Cerebellar nuclear complex (tissue), 1 donor: ENCODE measurements at regions not wholly inside any gene's neighbourhood (a gene's known extent, or its start where the extent isn't known, plus 50 kb on each side); places are given as distances from the start of the nearest gene placed in this dataset.

Experiments
- DNase-seq, 2 experiments: peaks; one replicate each; lab custom pipeline; 2025; lab: John Stamatoyannopoulos, UW

DNA sequence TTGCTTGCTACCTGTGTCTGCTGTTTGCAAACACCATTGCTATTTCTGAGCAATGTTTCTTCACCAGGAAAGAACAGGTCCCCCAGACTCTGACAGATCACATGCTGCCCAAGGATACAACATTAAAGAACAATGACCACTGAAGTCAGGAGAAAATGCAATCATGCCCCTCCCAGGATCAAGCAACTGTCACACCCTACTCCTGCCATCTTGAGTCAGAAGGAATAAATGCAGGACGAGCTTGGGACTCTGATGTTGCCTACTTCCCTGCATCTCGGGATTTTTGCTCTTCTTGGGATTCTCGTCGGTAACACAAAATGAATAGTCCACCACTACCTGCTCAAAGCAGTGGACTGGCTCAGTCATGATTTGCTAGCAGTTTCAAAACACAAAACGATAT lies 490.6 kb downstream of the COG6 start:
- DNase-seq, result no peak

DNA sequence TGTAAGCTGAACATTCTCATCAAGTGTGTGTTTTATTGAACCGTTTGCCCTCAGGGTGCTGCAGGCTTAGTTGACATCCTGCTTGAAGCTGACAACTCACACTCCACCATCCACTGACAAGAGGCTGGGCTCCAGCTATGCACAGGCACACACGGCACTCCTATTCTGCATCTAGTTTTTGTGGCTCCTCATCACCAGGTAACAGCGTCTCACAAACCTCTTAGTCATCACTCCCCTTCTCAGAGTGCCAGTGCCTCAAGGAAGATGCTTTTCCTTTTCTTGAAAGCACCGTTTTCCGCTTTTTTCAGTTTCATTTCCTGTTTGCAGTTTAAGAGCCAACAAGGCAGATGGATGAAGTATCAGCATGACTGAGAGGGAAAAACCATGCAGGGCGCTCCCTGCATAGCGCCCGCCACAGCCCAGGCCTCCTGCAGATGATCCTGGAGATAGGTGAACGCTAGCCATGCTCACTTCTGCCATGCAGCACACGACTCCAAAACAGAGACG lies 491.2 kb downstream of the COG6 start:
- no peak for DNase-seq

DNA sequence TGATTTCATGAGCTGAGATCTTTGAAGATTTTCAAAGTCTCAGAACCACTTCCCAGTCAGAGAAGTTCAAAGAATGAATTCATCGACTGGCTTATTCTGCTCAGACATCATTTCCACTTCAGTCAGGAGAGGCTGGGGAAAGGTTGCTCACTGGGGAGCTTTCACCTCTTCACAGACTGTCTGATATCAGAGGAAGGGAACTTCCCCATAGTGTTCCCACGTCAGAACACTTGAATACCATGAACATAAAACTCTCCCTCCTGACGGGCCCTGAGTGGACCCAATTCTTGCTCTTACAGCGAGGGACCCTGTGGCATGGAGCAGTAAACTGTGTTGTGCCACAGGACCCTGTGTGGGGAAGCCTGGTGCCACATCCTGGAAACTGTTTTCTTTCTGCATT lies 492.6 kb downstream of the COG6 start:
- DNase-seq, result no peak

DNA sequence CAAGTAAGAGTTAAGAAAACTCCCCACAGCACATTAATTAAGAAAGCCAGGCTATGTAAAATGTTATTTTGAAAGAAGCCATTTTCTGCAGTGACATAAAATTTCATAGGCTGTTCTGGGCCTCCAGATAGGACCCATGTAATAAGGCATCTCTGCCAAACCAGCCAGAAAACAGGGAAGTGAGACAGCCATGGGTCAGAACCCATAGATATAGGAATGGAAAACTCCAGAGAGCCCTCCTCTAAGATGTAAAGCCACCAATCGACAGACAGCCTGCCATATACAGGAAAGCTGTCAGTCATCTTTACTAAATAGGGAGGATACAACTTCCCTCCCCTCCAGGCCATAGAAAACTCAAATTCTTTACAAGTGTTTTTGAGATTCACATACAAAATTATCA lies 493.3 kb downstream of the COG6 start:
- no peak for DNase-seq

DNA sequence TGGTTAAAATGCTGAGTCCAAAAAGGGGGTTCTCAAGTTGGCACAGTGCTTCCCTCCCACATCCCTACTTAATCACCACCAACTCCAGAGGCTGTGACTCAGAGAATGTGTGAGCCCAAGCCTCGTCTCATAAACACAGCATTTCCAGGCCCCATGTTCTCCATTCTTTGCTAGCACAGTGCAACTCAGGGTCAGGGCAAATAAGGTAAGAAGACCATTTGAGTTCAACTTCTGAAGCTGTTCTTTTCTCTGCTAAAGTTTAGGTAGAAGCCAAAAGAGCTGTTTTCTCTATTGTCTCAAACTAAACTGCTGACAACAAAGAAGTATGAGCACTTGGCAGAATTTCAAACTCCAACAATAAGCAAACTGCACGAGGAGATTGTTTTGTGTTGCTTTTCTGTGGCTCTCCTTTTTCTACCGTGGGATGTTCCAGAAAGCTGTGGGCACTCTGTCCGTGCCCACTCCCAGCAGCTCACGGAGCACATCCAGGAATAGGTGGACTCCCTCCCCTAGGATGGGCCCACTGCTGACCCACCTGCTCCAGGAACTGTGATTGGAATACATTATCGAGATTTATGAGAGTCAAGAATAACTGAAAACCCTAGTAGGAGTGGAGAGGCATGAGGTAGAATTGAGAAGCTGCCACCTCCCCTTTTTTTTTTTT lies 494.3 kb downstream of the COG6 start:
- DNase-seq, result no peak

DNA sequence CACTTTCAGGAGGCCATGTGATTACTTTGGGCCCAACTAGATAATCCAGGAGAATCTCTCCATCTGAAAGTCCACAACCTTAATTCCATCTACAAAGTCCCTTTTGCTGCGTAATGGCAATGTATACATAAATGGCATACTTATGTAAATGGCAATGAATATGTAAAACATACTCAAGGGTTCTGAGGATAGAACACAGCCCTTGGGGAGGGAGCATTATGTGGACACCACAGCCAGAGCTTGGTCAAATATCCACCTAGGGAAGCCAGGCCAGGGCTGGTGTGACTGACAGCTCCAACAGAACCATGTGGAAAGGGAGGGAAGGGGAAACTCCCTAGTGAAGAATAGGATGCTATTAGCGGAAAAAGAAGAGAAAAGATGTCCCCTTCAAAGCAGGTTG lies 496.2 kb downstream of the COG6 start:
- DNase-seq, result no peak

DNA sequence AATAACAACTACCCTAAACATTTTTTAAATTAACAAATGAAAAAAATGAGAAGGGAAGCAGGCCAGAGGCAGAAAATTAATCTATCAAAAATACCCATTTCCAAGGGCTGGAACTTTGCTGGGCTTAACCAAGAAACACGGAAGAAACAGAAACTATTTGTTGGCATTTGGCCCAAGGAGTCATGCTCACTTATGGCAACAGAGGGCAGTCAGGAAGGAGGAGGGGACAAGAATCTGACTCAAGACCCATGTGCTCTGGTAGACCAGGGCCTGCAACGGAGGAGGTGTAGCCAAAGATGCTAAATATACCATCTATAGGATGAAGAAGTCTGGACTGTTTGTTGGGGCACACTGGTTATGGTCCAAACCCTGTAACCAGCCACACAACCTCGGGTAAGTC lies 496.7 kb downstream of the COG6 start:
- DNase-seq, result no peak

DNA sequence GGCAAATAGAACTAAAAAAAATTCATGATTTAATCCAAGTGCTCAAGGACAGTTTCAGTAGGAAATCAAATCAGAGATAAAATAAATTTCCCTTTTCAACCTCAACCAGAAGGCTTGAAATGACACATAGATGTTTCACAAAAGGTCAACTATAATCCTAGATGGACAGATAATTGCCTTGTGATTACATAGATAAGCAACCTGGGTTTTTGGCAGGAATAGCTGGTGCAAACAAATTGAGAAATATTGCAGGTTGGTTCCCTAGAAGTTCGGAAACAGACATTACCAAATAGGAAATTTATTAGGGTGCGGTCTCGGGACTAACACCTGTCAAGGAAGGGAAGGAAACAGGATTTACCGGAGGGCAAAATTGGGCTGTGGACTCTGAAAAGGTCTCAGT lies 497.5 kb downstream of the COG6 start:
- DNase-seq, result no peak

DNA sequence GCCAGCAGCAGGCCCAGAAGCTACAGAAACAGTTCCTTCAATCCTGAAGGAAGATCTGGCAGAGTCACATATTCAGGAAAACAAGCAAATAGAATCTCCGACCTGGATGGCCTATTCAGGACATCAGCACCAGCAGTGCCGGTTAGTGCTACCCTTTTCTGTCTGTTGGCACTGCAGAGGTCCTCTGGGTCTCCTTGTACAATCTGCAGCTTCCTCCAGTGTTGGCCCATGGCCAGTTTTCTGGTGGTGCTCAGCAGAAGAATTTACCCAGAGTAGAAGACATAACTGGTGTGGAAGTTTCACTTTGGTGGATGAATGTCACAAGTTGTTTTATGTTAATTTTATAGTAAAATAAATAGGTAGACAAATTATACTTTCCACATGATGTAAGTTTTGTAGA lies 498.1 kb downstream of the COG6 start:
- DNase-seq, result no peak

DNA sequence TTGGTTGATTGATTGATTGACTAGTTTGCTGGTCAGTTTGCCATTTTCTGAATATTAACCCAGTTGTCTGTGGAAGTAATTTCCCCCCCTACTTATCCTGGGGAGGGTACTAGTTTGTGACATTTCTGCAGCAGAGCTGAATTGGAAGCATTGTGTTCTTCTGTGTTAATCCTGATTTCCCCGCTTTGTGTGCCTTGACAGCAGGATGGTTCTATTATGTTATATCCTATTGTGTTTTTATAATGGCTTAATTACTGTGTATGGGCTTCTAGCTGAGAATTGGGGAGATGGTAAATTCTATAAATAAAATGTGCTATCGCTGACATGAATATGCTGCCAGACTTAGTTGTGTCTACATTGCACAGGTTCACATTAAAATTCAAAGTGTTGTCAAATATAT lies 499.7 kb downstream of the COG6 start:
- no peak for DNase-seq

DNA sequence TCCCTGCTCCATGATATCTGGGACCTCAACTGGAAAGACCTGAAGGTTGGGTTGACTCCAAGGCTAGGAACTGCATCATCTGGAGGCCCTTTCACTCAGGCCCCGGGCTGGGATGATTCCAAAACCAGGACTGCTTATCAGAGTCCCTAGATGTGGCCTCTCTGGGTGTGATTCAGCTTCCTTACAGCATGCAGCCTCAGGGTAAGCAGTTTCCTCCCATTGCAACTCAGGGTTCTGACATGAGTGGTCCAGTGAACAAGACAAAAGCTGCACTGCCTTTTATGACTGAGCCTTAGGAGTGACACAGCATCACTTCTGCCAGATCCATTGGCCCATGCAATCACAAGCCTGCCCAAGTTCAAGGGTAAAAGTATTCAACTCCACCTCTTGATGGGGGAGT lies 502.8 kb downstream of the COG6 start:
- DNase-seq, result no peak

DNA sequence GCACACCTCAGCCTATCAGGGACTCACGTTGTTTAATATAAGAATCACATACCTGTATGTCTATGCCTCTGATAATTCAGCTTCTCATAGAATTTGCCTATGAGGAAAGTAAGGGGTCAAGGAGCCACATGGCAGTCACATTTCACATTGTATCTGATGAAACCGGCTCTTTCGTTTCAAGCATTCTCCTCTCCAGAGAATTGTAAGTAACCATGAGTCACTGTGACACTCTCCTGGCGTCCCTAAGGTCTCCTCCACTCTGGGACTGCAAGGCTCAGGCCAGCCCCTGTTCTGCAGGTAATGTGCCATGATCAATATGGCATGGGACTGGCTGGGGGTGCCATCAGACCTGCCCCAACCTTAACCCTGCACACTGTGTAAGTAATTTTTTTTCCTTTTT lies 503.3 kb downstream of the COG6 start:
- no peak for DNase-seq

DNA sequence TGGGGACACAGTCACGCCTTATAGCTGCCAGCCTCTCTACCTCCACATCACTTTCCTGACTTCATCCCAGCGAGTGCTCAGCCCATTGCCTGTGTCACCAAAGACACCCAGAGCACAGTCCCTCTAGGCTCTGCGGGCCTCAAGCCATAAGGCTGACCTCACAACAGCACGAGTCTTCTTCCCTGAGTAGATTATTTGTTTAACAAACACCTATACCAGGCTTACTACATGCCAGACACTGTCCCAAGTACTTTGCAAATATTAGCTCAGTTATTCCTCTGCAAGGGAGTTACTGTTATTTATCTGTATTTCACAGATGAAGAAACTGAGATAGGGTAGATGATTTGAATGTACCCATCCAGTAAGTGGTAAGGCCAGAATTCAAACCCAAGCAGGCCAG lies 504.3 kb downstream of the COG6 start:
- DNase-seq, result no peak

DNA sequence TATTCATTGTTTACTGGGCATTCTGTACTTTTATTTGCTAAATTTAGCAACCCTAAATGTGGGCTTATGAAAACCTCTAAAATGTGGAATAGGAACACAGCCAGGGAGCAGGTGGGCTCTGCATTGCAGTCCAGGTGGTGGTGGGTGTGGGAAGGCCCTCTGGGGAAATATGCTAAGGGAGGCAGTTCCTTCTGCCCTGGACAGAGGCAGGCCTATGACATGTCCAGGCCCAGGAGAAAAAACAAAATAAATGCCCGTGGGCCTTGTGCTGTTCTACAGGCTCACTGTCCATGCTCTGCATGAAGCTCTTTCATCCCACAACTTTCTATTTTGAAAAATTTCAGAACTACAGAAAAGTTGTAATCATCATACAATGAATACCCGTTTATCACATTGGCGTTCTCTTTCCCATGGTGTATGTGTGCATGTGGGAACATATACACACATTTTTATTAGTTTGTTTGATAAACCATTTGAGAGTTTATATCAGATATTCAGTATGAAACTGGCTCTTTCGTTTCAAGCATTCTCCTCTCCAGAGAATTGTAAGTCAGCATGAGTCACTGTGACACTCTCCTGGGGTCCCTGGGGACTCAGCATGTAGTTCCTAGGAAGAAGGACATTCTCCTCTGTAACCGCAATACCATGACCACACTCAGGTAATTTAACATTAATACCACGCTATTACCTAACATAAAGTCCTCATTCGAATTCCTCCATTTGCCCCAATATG lies 505.3 kb downstream of the COG6 start:
- no peak for DNase-seq

DNA sequence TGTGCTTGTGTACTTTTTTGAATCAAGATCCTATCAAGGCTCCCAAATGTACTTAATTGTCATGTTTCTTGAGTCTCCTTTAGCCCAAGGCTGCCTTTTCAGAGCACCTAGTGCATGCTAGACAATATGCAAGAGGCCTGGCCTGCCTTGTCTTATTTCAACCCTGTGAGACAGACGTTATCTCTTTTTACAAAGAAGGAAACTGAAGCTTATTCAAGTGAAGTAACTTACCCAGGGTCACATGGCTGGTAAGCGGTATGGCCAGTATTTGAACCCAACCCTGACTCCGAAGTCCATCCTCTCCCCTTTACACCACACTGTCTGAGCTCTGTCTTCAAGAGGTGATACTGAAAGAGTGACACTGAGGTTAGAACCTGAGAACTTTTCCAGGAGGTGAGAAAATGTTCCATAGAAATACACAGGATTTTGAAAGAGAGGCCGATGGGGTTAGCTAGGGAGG lies 505.1 kb downstream of the FOXO1 start:
- DNase-seq, result no peak

DNA sequence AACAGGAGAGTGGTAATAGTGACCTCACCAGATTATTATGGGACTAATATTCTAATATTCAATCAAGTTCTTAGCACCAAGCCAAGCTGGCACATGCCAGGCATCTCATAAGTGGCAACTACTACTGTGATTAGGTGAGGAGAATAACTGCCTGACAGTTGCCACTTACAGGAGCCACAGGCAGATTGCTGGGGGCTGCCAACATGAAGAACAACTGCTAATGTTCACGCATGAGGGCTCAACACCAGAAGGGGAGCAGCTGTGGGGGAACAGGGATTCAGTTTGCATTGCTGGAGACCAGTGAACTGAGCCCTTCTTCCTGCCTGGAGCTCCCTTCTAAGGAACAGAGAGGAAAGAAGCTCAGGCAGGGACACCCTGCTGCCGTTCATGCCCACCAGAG lies 504.5 kb downstream of the FOXO1 start:
- no peak for DNase-seq

DNA sequence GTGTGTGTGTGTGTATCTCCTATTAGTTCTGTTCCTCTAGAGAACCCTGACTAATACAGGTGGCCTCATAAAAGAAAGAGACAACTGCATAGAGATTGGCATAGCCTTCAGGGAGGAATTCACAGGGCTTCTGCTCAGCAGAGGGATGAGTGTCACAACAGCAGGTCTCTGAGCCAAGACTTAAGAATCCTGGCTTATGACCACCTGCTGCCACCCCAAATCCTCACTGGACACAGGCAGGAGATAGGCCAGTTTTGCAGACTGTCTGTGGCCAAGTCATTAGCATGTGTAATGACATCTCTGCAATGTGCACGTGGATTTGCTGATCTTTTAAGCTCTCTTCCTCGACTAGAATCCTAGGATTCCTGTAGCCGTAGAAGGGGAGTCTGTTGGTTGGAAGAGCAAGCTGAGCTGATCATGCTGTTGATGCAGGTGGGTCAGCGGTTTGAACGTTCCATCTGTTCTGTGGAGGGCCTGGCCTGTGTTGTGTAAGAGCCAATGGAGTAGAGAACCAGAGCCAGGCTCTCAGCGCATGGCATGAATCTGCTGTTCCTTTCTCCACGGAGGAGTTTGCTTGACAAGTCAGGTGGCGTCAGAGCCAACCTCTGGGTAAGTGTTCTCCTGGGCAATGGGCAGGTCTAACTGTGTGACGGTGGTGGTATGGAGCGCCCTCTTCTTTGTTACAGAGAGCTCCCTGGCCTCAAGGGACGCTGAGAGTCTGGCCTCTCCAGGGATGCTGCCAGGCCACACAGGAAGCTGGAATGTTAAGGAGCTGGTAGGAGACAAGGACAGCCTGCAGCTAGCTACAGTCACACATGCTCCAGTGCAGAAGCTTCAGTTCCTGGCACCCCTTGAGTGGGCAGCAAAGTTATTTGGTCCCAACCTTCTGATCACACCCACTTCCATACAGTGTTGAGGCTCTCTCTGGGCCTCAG lies 503.1 kb downstream of the FOXO1 start:
- DNase-seq, result no peak

DNA sequence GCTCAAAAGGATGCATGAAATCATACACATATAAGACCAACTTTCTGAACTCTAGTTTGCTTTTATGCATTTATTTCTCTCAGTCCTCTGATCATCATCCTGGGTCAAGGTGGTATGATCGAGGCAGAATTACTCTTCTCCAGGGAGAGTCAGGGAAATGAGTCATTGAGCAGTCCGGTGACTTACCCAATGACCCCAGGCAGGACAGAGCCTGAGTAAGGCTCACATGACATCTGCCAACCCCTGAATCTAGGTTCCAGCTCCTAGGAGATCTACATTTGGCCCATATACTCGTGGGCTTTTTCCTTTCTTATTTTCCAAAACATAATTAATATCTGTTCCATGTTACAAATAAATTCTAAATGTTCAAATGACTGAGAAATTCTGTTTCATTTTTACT lies 502.3 kb downstream of the FOXO1 start:
- no peak for DNase-seq

DNA sequence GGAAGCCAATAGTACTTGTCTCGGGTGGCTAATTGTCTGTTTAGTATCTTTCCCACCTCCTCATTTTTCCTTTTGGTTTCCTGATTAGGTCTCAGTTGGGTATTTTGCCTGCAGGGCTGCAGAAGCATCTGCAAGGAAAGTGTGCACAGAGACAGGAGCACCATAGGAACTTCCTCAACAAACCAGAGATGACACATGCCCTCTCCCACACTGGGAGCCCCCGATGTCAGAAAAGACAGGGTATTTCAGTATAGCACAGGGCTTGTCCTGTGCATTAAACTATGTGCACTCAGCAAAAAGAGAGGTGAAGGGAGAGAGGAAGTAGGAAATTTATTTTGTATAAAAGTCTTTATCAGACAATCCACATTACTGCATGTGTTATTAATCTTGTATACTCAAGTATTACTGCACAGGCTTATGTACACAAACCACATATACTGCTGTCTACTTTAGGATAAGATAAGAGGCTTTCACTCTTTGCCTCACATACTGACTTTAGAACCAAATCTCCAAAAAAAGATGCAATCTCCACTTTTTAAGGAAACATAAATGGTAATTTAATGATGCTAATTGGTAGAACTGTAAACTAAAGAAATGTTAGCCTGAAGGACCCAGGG lies 501.0 kb downstream of the FOXO1 start:
- no peak for DNase-seq

DNA sequence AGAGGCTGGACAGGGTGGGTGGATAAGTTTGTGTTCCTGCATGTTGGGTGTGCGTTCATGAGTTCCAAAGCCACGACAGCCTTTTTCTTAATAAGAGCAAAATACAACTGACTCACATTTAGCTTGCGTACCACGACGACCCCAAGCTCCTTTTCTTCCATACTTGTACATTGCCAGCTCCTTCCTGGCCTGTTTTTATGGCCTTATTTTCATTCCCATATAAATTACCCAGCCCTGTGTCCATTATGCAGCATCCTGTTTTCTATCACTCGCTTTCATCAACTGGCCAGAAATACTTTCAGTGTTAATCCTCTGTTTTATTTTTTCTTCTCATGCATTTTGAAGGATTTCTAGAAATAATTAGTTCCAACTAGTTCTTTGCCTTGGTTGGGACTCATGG lies 499.1 kb downstream of the FOXO1 start:
- DNase-seq, result no peak

DNA sequence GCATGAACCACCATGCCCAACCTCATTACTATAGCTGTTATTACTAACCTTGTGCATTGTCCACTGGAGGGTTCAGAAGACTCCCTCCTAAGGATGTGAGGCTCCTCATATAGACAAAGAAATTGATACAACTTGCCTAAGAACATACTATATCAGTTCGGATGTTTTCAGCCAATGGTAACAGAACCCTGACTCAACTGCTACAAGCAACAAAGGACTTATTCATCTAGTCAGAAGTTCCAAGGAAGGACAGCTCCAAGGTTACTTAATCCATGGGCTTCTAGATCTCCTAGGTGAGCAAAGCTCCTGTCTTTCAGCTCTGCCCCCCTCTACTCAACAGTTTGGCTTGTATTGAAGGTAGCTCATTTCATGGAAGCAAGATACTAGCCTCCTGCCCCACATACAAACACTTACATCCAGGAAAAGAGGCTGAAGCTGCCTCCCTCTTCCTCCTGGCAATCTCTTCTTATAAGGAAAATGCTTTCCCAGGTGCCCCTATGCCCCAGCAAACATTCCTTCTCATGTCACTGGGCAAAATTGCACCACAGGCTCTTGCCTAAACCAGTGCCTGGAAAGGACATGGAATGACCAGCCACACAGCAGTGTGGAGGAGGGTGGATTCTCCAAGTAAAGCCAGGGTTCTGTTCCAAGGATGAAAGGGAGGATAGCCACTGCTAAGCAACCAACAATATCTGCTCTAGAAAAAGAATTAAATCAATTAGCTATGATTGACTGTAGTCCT lies 497.8 kb downstream of the FOXO1 start:
- no peak for DNase-seq
